ENCODE measurements at regions not wholly inside any gene's neighbourhood (a gene's known extent, or its start where the extent isn't known, plus 50 kb on each side); places are given as distances from the start of the nearest gene placed in this dataset. TPM values are rescaled to one million over a fixed set of nuclear protein-coding genes. Genes with fewer than 3 reads are reported as not detected.

- no peaks in the 10 kb centered on the region for H3K36me3 ChIP-seq (ENCODE audit: control insufficient read depth in 4 of 4, insufficient read depth in 3 of 4, low read depth in 1 of 4, low read length in 3 of 4)
- H3K27me3 ChIP-seq (ENCODE audit: control insufficient read depth in 4 of 4, insufficient read depth in 4 of 4, low read length in 3 of 4), result no peaks in the 10 kb centered on the region
- TF ChIP-seq YY1 (IDR thresholded peaks at IDR 0.05) (no peak), SP1 (IDR thresholded peaks at IDR 0.05) (no peak), ZBTB33 (IDR thresholded peaks at IDR 0.05) (no peak), RAD21 (IDR thresholded peaks at IDR 0.05) (no peak), MAX (IDR thresholded peaks at IDR 0.05) (no peak), HNF4G (IDR thresholded peaks at IDR 0.05) (no peak), CTCF (IDR thresholded peaks at IDR 0.05; ENCODE audit: low read depth, low read length, missing input control) (no peak), FOXA1 (IDR thresholded peaks at IDR 0.05) (no peak)
- H3K4me1 ChIP-seq (ENCODE audit: control insufficient read depth in 4 of 4, insufficient read depth in 4 of 4, low read length in 3 of 4), result no peaks in the 10 kb centered on the region
- H3K9me3 ChIP-seq (ENCODE audit: control insufficient read depth in 4 of 4, low read length in 3 of 4), result no peaks in the 10 kb centered on the region
- 71% methylated on average over 5 of the region's 5 CpGs for WGBS
- no peak overlapping the region for H3K27ac ChIP-seq (ENCODE audit: low read depth in 1 of 2, low read length in 2 of 2)
- H3K4me3 ChIP-seq (ENCODE audit: low read depth in 1 of 3, low read length in 3 of 3), result no peak overlapping the region
- no peak overlapping the region for H3K9ac ChIP-seq (ENCODE audit: low read depth in 1 of 2, low read length in 2 of 2)
- no peak for DNase-seq (ENCODE audit: low spot score)
These were observed 51.1 kb upstream of the LYZL1 start for GRCh38 chr10:29237786-29238185.

GRCh38 chr10:29238523-29239135 is 50.2 kb upstream of the LYZL1 start:
- no peaks in the 10 kb centered on the region for H3K9me3 ChIP-seq (ENCODE audit: control insufficient read depth in 4 of 4, low read length in 3 of 4)
- 73% methylated on average over 3 of the region's 3 CpGs for WGBS
- no peaks in the 10 kb centered on the region for H3K4me1 ChIP-seq (ENCODE audit: control insufficient read depth in 4 of 4, insufficient read depth in 4 of 4, low read length in 3 of 4)
- TF ChIP-seq HNF4A (conservative IDR thresholded peaks at IDR 0.05) (no peak), GABPA (IDR thresholded peaks at IDR 0.05 in 1 of 2, conservative IDR thresholded peaks at IDR 0.05 in 1 of 2) (no peak), CTCF (IDR thresholded peaks at IDR 0.05; ENCODE audit: low read depth, low read length, missing input control) (no peak), JUND (IDR thresholded peaks at IDR 0.05) (no peak)
- H3K36me3 ChIP-seq (ENCODE audit: control insufficient read depth in 4 of 4, insufficient read depth in 3 of 4, low read depth in 1 of 4, low read length in 3 of 4), result no peaks in the 10 kb centered on the region
- no peaks in the 10 kb centered on the region for H3K27me3 ChIP-seq (ENCODE audit: control insufficient read depth in 4 of 4, insufficient read depth in 4 of 4, low read length in 3 of 4)
- no peak overlapping the region for H3K27ac ChIP-seq (ENCODE audit: low read depth in 1 of 2, low read length in 2 of 2)
- no peak overlapping the region for H3K4me3 ChIP-seq (ENCODE audit: low read depth in 1 of 3, low read length in 3 of 3)
- no peak for DNase-seq (ENCODE audit: low spot score)
- no peak overlapping the region for H3K9ac ChIP-seq (ENCODE audit: low read depth in 1 of 2, low read length in 2 of 2)

Small RNAs in the stretch of these regions (small RNA-seq; reads per million reads assigned to genes)
- not detected for gene AL355376.1
- not detected for gene AL355376.2
- not detected for gene RNA5SP308
- gene RNU6-270P, result not detected
